ENCODE measurements at regions not wholly inside any gene's neighbourhood (a gene's known extent, or its start where the extent isn't known, plus 50 kb on each side); places are given as distances from the start of the nearest gene placed in this dataset.

DNA sequence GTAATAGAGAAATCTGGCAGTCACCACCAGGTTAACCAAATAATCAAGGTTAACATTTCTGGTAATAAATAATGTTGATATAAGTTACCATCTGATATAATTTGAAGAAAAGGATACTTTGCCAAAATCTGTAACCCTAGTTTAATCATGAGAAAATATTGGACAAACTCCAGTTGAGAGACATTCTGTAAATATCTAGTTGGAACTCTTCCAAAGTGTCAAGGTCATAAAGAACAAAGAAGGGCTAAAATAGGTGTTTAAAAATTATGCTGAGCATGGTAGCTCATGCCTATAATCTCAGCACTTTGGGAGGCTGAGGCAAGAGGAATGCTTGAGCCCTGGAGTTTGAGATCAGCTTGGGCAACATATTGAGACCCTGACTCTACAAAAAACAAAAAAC lies 253.3 kb downstream of the MRPS30 start:
- Histone ChIP-seq H3K4me1 (no peaks in the 10 kb centered on the region), H3K36me3 (ENCODE audit: control insufficient read depth, insufficient read depth, low read length) (no peaks in the 10 kb centered on the region), H3K27me3 (replicated peaks; ENCODE audit: control insufficient read depth, insufficient read depth, low read length) (no peaks in the 10 kb centered on the region), H3K4me3 (ENCODE audit: low read depth, low read length) (no peak overlapping the region), H3K9me3 (no peaks in the 10 kb centered on the region)
- TF ChIP-seq, protein P1, sequence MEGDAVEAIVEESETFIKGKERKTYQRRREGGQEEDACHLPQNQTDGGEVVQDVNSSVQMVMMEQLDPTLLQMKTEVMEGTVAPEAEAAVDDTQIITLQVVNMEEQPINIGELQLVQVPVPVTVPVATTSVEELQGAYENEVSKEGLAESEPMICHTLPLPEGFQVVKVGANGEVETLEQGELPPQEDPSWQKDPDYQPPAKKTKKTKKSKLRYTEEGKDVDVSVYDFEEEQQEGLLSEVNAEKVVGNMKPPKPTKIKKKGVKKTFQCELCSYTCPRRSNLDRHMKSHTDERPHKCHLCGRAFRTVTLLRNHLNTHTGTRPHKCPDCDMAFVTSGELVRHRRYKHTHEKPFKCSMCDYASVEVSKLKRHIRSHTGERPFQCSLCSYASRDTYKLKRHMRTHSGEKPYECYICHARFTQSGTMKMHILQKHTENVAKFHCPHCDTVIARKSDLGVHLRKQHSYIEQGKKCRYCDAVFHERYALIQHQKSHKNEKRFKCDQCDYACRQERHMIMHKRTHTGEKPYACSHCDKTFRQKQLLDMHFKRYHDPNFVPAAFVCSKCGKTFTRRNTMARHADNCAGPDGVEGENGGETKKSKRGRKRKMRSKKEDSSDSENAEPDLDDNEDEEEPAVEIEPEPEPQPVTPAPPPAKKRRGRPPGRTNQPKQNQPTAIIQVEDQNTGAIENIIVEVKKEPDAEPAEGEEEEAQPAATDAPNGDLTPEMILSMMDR (IDR thresholded peaks at IDR 0.05; ENCODE audit: insufficient read depth in 1 of 2, low read depth in 1 of 2, low read length in 1 of 2, severe bottlenecking in 1 of 2, unreplicated experiment in 1 of 2), result no peak
- POLR2A ChIA-PET, result no interaction called here
- Mint-ChIP-seq H3K9me3 (ENCODE audit: unreplicated experiment) (no peaks in the 10 kb centered on the region), H3K4me3 (ENCODE audit: unreplicated experiment) (no peak overlapping the region), H3K27me3 (ENCODE audit: insufficient read depth, unreplicated experiment) (no peaks in the 10 kb centered on the region), H3K36me3 (ENCODE audit: insufficient read depth, unreplicated experiment) (no peaks in the 10 kb centered on the region), H3K4me1 (ENCODE audit: low read depth, unreplicated experiment) (no peaks in the 10 kb centered on the region), H3K27ac (ENCODE audit: unreplicated experiment) (no peak overlapping the region)
- DNase-seq, result no peak
- intact Hi-C loops (cut with micrococcal nuclease; ENCODE audit: unreplicated experiment), result no loop called here
- no TSS peak for BruUV-seq (replicated peaks)
- CTCF ChIA-PET, result no interaction called here

DNA sequence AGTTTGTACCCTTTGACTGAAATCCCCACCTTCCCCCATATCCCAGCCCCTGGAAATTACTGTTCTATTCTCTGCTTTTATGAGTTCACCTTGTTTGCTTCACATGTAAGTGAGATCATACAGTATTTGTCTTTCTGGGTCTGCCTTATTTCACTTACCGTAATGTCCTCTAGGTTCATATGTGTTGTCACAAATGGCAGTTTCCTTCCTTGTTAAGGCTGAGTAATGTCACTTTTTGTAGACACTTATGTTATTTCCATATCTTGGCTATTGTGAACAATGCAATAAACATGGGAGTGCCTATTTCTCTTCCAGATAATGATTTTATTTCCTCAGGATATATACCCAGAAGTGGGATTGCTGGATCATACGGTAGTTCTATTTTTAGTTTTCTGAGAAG lies 272.3 kb downstream of the MRPS30 start:
- BruUV-seq (replicated peaks), result no TSS peak
- no peaks in the 10 kb centered on the region for H3K27me3 ChIP-seq (replicated peaks; ENCODE audit: control insufficient read depth, insufficient read depth, low read length)
- ChIA-PET POLR2A (no interaction called here), CTCF (no interaction called here)
- Mint-ChIP-seq H3K27me3 (ENCODE audit: insufficient read depth, unreplicated experiment) (no peaks in the 10 kb centered on the region), H3K36me3 (ENCODE audit: insufficient read depth, unreplicated experiment) (no peaks in the 10 kb centered on the region), H3K9me3 (ENCODE audit: unreplicated experiment) (no peaks in the 10 kb centered on the region), H3K4me3 (ENCODE audit: unreplicated experiment) (no peak overlapping the region), H3K27ac (ENCODE audit: unreplicated experiment) (no peak overlapping the region), H3K4me1 (ENCODE audit: low read depth, unreplicated experiment) (no peaks in the 10 kb centered on the region)
- DNase-seq, result no peak
- intact Hi-C loops (cut with micrococcal nuclease; ENCODE audit: unreplicated experiment), result no loop called here
- no peaks in the 10 kb centered on the region for H3K9me3 ChIP-seq
- H3K36me3 ChIP-seq (ENCODE audit: control insufficient read depth, insufficient read depth, low read length), result no peaks in the 10 kb centered on the region
- no peaks in the 10 kb centered on the region for H3K4me1 ChIP-seq
- H3K4me3 ChIP-seq (ENCODE audit: low read depth, low read length), result no peak overlapping the region
- TF ChIP-seq, protein P1 (IDR thresholded peaks at IDR 0.05; ENCODE audit: insufficient read depth in 1 of 2, low read depth in 1 of 2, low read length in 1 of 2, severe bottlenecking in 1 of 2, unreplicated experiment in 1 of 2), result no peak

DNA sequence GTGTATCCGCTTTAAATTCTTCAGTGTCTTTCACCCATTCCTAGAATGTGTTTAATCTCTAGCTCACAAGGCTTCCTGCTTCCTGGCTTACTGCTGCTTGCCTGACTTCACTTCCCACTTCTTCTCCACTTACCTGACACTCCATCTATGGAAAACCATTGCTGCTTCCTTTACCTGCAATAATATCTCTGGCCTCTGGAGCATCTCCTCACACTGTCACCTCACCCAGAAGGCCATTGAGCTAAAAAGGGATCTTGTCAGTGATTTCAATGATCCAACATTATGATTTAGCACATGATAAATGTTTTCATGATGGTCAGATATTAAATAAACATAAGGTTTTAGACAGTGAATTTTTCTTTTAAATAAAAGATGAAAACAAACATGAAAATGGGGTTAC lies 281.1 kb downstream of the MRPS30 start:
- Histone ChIP-seq H3K36me3 (ENCODE audit: control insufficient read depth, insufficient read depth, low read length) (no peaks in the 10 kb centered on the region), H3K4me3 (ENCODE audit: low read depth, low read length) (no peak overlapping the region), H3K4me1 (peaks cover 16% of the 10 kb centered on the region), H3K9me3 (no peaks in the 10 kb centered on the region; the same call in 1 of the 2 replicates), H3K27me3 (replicated peaks; ENCODE audit: control insufficient read depth, insufficient read depth, low read length) (no peaks in the 10 kb centered on the region)
- Mint-ChIP-seq H3K4me1 (ENCODE audit: low read depth, unreplicated experiment) (peaks cover 12% of the 10 kb centered on the region), H3K36me3 (ENCODE audit: insufficient read depth, unreplicated experiment) (no peaks in the 10 kb centered on the region), H3K4me3 (ENCODE audit: unreplicated experiment) (no peak overlapping the region), H3K27me3 (ENCODE audit: insufficient read depth, unreplicated experiment) (no peaks in the 10 kb centered on the region), H3K27ac (ENCODE audit: unreplicated experiment) (no peak overlapping the region), H3K9me3 (ENCODE audit: unreplicated experiment) (no peaks in the 10 kb centered on the region)
- ChIA-PET POLR2A (no interaction called here), CTCF (no interaction called here)
- TF ChIP-seq, protein P1 (IDR thresholded peaks at IDR 0.05; ENCODE audit: insufficient read depth in 1 of 2, low read depth in 1 of 2, low read length in 1 of 2, severe bottlenecking in 1 of 2, unreplicated experiment in 1 of 2), result no peak
- intact Hi-C loops (cut with micrococcal nuclease; ENCODE audit: unreplicated experiment), result no loop called here
- BruUV-seq (replicated peaks), result no TSS peak
- peak in 1 of 2 experiments; percentile 6 for DNase-seq
